ENCODE measurements at regions not wholly inside any gene's neighbourhood (a gene's known extent, or its start where the extent isn't known, plus 50 kb on each side); places are given as distances from the start of the nearest gene placed in this dataset.

GRCh38 chr10:10149899-10150298 lies 867.8 kb upstream of the CELF2 start:
- no peak for DNase-seq
- Histone ChIP-seq H3K9me3 (no peaks in the 10 kb centered on the region), H3K27me3 (no peaks in the 10 kb centered on the region), H3K4me1 (no peaks in the 10 kb centered on the region), H3K36me3 (no peaks in the 10 kb centered on the region), H3K27ac (no peak overlapping the region), H3K4me3 (replicated peaks in 1 of 3) (no peak overlapping the region)
- TF ChIP-seq POLR2A (IDR thresholded peaks at IDR 0.05): no peak
- TF ChIP-seq CTCF (IDR thresholded peaks at IDR 0.05): no peak
- intact Hi-C loops (cut with DNase I): no loop called here
- 50 to 79% methylated on average over 1 of the region's 1 CpG for WGBS, 2 donors

- H3K27ac ChIP-seq: no peak overlapping the region
- TF ChIP-seq CTCF (IDR thresholded peaks at IDR 0.05) (no peak), POLR2A (IDR thresholded peaks at IDR 0.05) (no peak)
- H3K27me3 ChIP-seq: no peaks in the 10 kb centered on the region
- 80 to 84% methylated on average over 7 of the region's 7 CpGs for WGBS, 2 donors
- no peaks in the 10 kb centered on the region for H3K36me3 ChIP-seq
- intact Hi-C loops (cut with DNase I): no loop called here
- no peaks in the 10 kb centered on the region for H3K9me3 ChIP-seq
- DNase-seq: no peak
- H3K4me3 ChIP-seq (replicated peaks in 1 of 3): no peak overlapping the region
- H3K4me1 ChIP-seq: no peaks in the 10 kb centered on the region
Measured at GRCh38 chr10:10156917-10157600, 860.6 kb upstream of the CELF2 start.

- no peak overlapping the region for H3K27ac ChIP-seq
- no peaks in the 10 kb centered on the region for H3K9me3 ChIP-seq
- H3K4me1 ChIP-seq: no peaks in the 10 kb centered on the region
- WGBS, 2 donors: 90 to 99% methylated on average over 6 to 17 of the region's 27 CpGs
- TF ChIP-seq CTCF (IDR thresholded peaks at IDR 0.05) (no peak), POLR2A (IDR thresholded peaks at IDR 0.05) (no peak)
- intact Hi-C loops (cut with DNase I): no loop called here
- H3K4me3 ChIP-seq (replicated peaks in 1 of 3): no peak overlapping the region
- no peak for DNase-seq
- no peaks in the 10 kb centered on the region for H3K27me3 ChIP-seq
- no peaks in the 10 kb centered on the region for H3K36me3 ChIP-seq
Measured at GRCh38 chr10:10160821-10161312, 856.8 kb upstream of the CELF2 start.

GRCh38 chr10:10164848-10165247 lies 852.8 kb upstream of the CELF2 start:
- Histone ChIP-seq H3K4me3 (replicated peaks in 1 of 3) (no peak overlapping the region), H3K4me1 (no peaks in the 10 kb centered on the region), H3K27ac (no peak overlapping the region), H3K27me3 (no peaks in the 10 kb centered on the region), H3K9me3 (no peaks in the 10 kb centered on the region), H3K36me3 (no peaks in the 10 kb centered on the region)
- 78 to 80% methylated on average over 3 of the region's 3 CpGs for WGBS, 2 donors
- no peak for TF ChIP-seq CTCF (IDR thresholded peaks at IDR 0.05)
- TF ChIP-seq POLR2A (IDR thresholded peaks at IDR 0.05): no peak
- intact Hi-C loops (cut with DNase I): no loop called here
- DNase-seq: no peak

- Histone ChIP-seq H3K27ac (no peak overlapping the region), H3K9me3 (no peaks in the 10 kb centered on the region), H3K36me3 (no peaks in the 10 kb centered on the region), H3K4me3 (replicated peaks in 1 of 3) (no peak overlapping the region), H3K4me1 (no peaks in the 10 kb centered on the region), H3K27me3 (no peaks in the 10 kb centered on the region)
- WGBS, 2 donors: 48 to 58% methylated on average over 1 of the region's 1 CpG
- TF ChIP-seq CTCF (IDR thresholded peaks at IDR 0.05) (no peak), POLR2A (IDR thresholded peaks at IDR 0.05) (no peak)
- DNase-seq: no peak
- intact Hi-C loops (cut with DNase I): no loop called here
Measured at GRCh38 chr10:10165415-10165814, 852.3 kb upstream of the CELF2 start.

All from thyroid gland (tissue), 4 donors.